Fibroblast of lung (primary cell): ENCODE measurements at regions not wholly inside any gene's neighbourhood (a gene's known extent, or its start where the extent isn't known, plus 50 kb on each side); places are given as distances from the start of the nearest gene placed in this dataset.

Experiments
- DNase-seq, 2 donors: peaks; one replicate each; pipeline versions ENCODE4 v3.0.0 to v3.0.0-alpha.2; 2010; ENCODE audit warnings: low read depth in 2 of 2
- H2AFZ ChIP-seq: 2 replicates; pipeline ENCODE4 v1.5.1; 2012; ENCODE audit warnings: low read length, control low read depth, inconsistent platforms
- H3K27ac ChIP-seq: 2 replicates; pipeline ENCODE4 v1.5.1; 2011; ENCODE audit warnings: low read length, control low read depth; ENCODE audit not compliant: insufficient read depth
- H3K27me3 ChIP-seq: 2 replicates; pipeline ENCODE4 v1.5.1; 2011; ENCODE audit warnings: mild to moderate bottlenecking, low read length; ENCODE audit not compliant: control insufficient read depth, insufficient read depth
- H3K36me3 ChIP-seq: 2 replicates; pipeline ENCODE4 v1.5.1; 2011; ENCODE audit warnings: low read length; ENCODE audit not compliant: control insufficient read depth, insufficient read depth
- H3K4me1 ChIP-seq: 2 replicates; pipeline ENCODE4 v1.5.1; 2011; ENCODE audit warnings: low read length; ENCODE audit not compliant: control insufficient read depth, insufficient read depth; ENCODE audit errors: extremely low read depth
- H3K4me2 ChIP-seq: 2 replicates; pipeline ENCODE4 v1.5.1; 2011; ENCODE audit warnings: low read length, control low read depth; ENCODE audit not compliant: insufficient read depth; ENCODE audit errors: extremely low read depth
- H3K4me3 ChIP-seq, 4 experiments: fragments of 200-600 bp in 1 of 4; sonication (generic) in 1 of 4; replicated peaks in 1 of 4; 2 replicates each; pipeline ENCODE4 v1.5.1; 2011 to 2016; ENCODE audit warnings: low read length in 4 of 4, low read depth in 3 of 4, mild to moderate bottlenecking in 3 of 4, control low read depth in 2 of 4, inconsistent platforms in 1 of 4, mixed read lengths in 1 of 4; ENCODE audit not compliant: insufficient read depth in 1 of 4; ENCODE audit errors: control extremely low read depth in 1 of 4
- H3K79me2 ChIP-seq: 2 replicates; pipeline ENCODE4 v1.5.1; 2012; ENCODE audit warnings: mild to moderate bottlenecking, low read length, inconsistent platforms; ENCODE audit not compliant: control insufficient read depth, insufficient read depth
- H3K9ac ChIP-seq: 2 replicates; pipeline ENCODE4 v1.5.1; 2011; ENCODE audit warnings: mild to moderate bottlenecking, low read length, control low read depth; ENCODE audit not compliant: insufficient read depth
- H3K9me3 ChIP-seq: 2 replicates; pipeline ENCODE4 v1.5.1; 2012; ENCODE audit warnings: low read depth, low read length; ENCODE audit not compliant: control insufficient read depth, insufficient read depth
- H4K20me1 ChIP-seq: 2 replicates; pipeline ENCODE4 v1.5.1; 2011; ENCODE audit warnings: low read length; ENCODE audit not compliant: control insufficient read depth, insufficient read depth; ENCODE audit errors: extremely low read depth
- CTCF ChIP-seq, 2 donors: IDR thresholded peaks in 1 of 2; conservative IDR thresholded peaks in 1 of 2; 1 replicate in 1 of 2; 2 replicates in 1 of 2; pipeline ENCODE4 v1.5.1; 2011 to 2012; ENCODE audit warnings: low read length in 2 of 2, control low read depth in 1 of 2, inconsistent platforms in 1 of 2, low read depth in 1 of 2, mild to moderate bottlenecking in 1 of 2
- EZH2 ChIP-seq: IDR thresholded peaks from 2 replicates; pipeline ENCODE4 v1.5.1; 2012; ENCODE audit warnings: low read length, control low read depth, mild to moderate bottlenecking; ENCODE audit errors: missing control alignments

GRCh38 chr14:97888331-97888730, 1091.1 kb downstream of the VRK1 start:
- TF ChIP-seq CTCF (conservative IDR thresholded peaks at IDR 0.05 in 1 of 2, IDR thresholded peaks at IDR 0.05 in 1 of 2; ENCODE audit: low read depth in 1 of 2, low read length in 2 of 2) (no peak), EZH2 (no peak)
- Histone ChIP-seq H3K9ac (no peak overlapping the region), H2AFZ (no peak overlapping the region), H3K4me3 (no peak overlapping the region), H3K4me1 (no peaks in the 10 kb centered on the region), H4K20me1 (no peaks in the 10 kb centered on the region), H3K9me3 (no peaks in the 10 kb centered on the region), H3K27ac (no peak overlapping the region), H3K79me2 (no peaks in the 10 kb centered on the region), H3K27me3 (no peaks in the 10 kb centered on the region), H3K4me2 (no peak overlapping the region), H3K36me3 (no peaks in the 10 kb centered on the region)
- DNase-seq, result no peak

- TF ChIP-seq CTCF (conservative IDR thresholded peaks at IDR 0.05 in 1 of 2, IDR thresholded peaks at IDR 0.05 in 1 of 2; ENCODE audit: low read depth in 1 of 2, low read length in 2 of 2), result no peak
- TF ChIP-seq EZH2, result no peak
These were observed 1094.3 kb downstream of the VRK1 start for GRCh38 chr14:97891515-97891914.

GRCh38 chr14:97894552-97894951, 1097.4 kb downstream of the VRK1 start:
- H3K4me2 ChIP-seq, result no peak overlapping the region
- H3K4me1 ChIP-seq, result no peaks in the 10 kb centered on the region
- H4K20me1 ChIP-seq, result no peaks in the 10 kb centered on the region
- H3K9me3 ChIP-seq, result no peaks in the 10 kb centered on the region
- H2AFZ ChIP-seq, result no peak overlapping the region
- no peaks in the 10 kb centered on the region for H3K27me3 ChIP-seq
- no peak overlapping the region for H3K9ac ChIP-seq
- DNase-seq, result no peak
- H3K4me3 ChIP-seq, result no peak overlapping the region
- TF ChIP-seq CTCF (conservative IDR thresholded peaks at IDR 0.05 in 1 of 2, IDR thresholded peaks at IDR 0.05 in 1 of 2; ENCODE audit: low read depth in 1 of 2, low read length in 2 of 2), result no peak
- TF ChIP-seq EZH2, result no peak
- no peaks in the 10 kb centered on the region for H3K79me2 ChIP-seq
- H3K36me3 ChIP-seq, result no peaks in the 10 kb centered on the region
- H3K27ac ChIP-seq, result no peak overlapping the region

More at GRCh38 chr14:97891515-97891914, 1094.3 kb downstream of the VRK1 start:
- Histone ChIP-seq H3K4me1 (no peaks in the 10 kb centered on the region), H3K27ac (no peak overlapping the region), H3K9ac (no peak overlapping the region), H3K9me3 (no peaks in the 10 kb centered on the region), H3K4me3 (no peak overlapping the region), H3K27me3 (no peaks in the 10 kb centered on the region), H3K36me3 (no peaks in the 10 kb centered on the region), H2AFZ (no peak overlapping the region), H3K79me2 (no peaks in the 10 kb centered on the region), H4K20me1 (no peaks in the 10 kb centered on the region), H3K4me2 (no peak overlapping the region)
- no peak for DNase-seq
